Neural cell (in vitro differentiated cells): ENCODE measurements at regions not wholly inside any gene's neighbourhood (a gene's known extent, or its start where the extent isn't known, plus 50 kb on each side); places are given as distances from the start of the nearest gene placed in this dataset.

Experiments used
- H2AFZ ChIP-seq: fragments of 200-600, 300-800 bp; sonication (generic), shearing (Covaris generic); 2 replicates; pipeline ENCODE4 v1.6.0; 2014; ENCODE audit warnings: low read depth, mild to moderate bottlenecking, antibody characterized with exemption, low read length, moderate library complexity
- H3F3A ChIP-seq: fragments of 200-600 bp; shearing (Covaris generic); 2 replicates; pipeline ENCODE4 v1.6.1; 2016; ENCODE audit warnings: mild to moderate bottlenecking, moderate library complexity, mixed read lengths, antibody characterized with exemption, low read length; ENCODE audit not compliant: insufficient read depth, poor library complexity, severe bottlenecking
- H3K27ac ChIP-seq: fragments of 200-600, 300-800 bp; sonication (generic), shearing (Covaris generic); 2 replicates; pipeline ENCODE4 v1.5.1; 2014; ENCODE audit warnings: mild to moderate bottlenecking, low read length, moderate library complexity
- H3K27me3 ChIP-seq: fragments of 300-800, 200-600 bp; sonication (generic), shearing (Covaris generic); 2 replicates; pipeline ENCODE4 v1.6.0; 2014; ENCODE audit warnings: mild to moderate bottlenecking, low read depth, low read length, moderate library complexity; ENCODE audit not compliant: insufficient read depth
- H3K36me3 ChIP-seq: fragments of 300-800, 200-600 bp; sonication (generic), shearing (Covaris generic); 2 replicates; pipeline ENCODE4 v1.5.1; 2014; ENCODE audit warnings: mild to moderate bottlenecking, antibody characterized with exemption, low read length, moderate library complexity; ENCODE audit not compliant: insufficient read depth
- H3K4me2 ChIP-seq: fragments of 300-800, 200-600 bp; sonication (generic), shearing (Covaris generic); 2 replicates; pipeline ENCODE4 v1.6.0; 2014; ENCODE audit warnings: mild to moderate bottlenecking, low read length
- H3K4me3 ChIP-seq: fragments of 300-800, 200-600 bp; sonication (generic), shearing (Covaris generic); 2 replicates; pipeline ENCODE4 v1.5.1; 2014; ENCODE audit warnings: mild to moderate bottlenecking, low read length, moderate library complexity
- H3K79me2 ChIP-seq: fragments of 200-600 bp; shearing (Covaris generic); replicated peaks from 2 replicates; pipeline ENCODE4 v1.6.0; 2014; ENCODE audit warnings: mild to moderate bottlenecking, low read length, moderate library complexity; ENCODE audit not compliant: insufficient read depth
- H3K9ac ChIP-seq: fragments of 300-800, 200-600 bp; sonication (generic), shearing (Covaris generic); 2 replicates; pipeline ENCODE4 v1.6.1; 2016; ENCODE audit warnings: mild to moderate bottlenecking, low read length, mixed read lengths
- H3K9me2 ChIP-seq: fragments of 200-600 bp; shearing (Covaris generic); 2 replicates; pipeline ENCODE4 v1.6.1; 2016; ENCODE audit warnings: mild to moderate bottlenecking, low read length, mixed read lengths; ENCODE audit not compliant: insufficient read depth
- H3K9me3 ChIP-seq: fragments of 200-600, 300-800 bp; sonication (generic), shearing (Covaris generic); 2 replicates; pipeline ENCODE4 v1.6.1; 2016; ENCODE audit warnings: mild to moderate bottlenecking, mixed run types, low read length, moderate library complexity, mixed read lengths
- H4K20me1 ChIP-seq: fragments of 200-600 bp; shearing (Covaris generic); 2 replicates; pipeline ENCODE4 v1.6.1; 2016; ENCODE audit warnings: mild to moderate bottlenecking, mixed run types; ENCODE audit not compliant: insufficient read depth
- EP300 ChIP-seq: fragments of 450-650 bp; conservative IDR thresholded peaks from 2 replicates; pipeline ENCODE4 v1.6.1; 2014; ENCODE audit warnings: antibody characterized with exemption, mild to moderate bottlenecking, moderate library complexity; ENCODE audit not compliant: poor library complexity, severe bottlenecking
- EZH2 ChIP-seq: fragments of 200-600, 300-800 bp; shearing (Covaris generic), sonication (generic); IDR thresholded peaks from 2 replicates; pipeline ENCODE4 v1.6.1; 2014; ENCODE audit warnings: antibody characterized with exemption, low read length, borderline replicate concordance, mild to moderate bottlenecking; ENCODE audit not compliant: insufficient read depth, poor library complexity, severe bottlenecking
- MXI1 ChIP-seq: fragments of 450-650 bp; conservative IDR thresholded peaks from 2 replicates; pipeline ENCODE4 v1.6.1; 2014; ENCODE audit warnings: antibody characterized with exemption, mild to moderate bottlenecking; ENCODE audit not compliant: poor library complexity, severe bottlenecking
- POLR2AphosphoS5 ChIP-seq: IDR thresholded peaks from 2 replicates; pipeline ENCODE4 v1.6.1; 2012
- RAD21 ChIP-seq: fragments of 450-650 bp; conservative IDR thresholded peaks from 2 replicates; pipeline ENCODE4 v1.6.1; 2014; ENCODE audit warnings: antibody characterized with exemption, mild to moderate bottlenecking, moderate library complexity
- REST ChIP-seq: IDR thresholded peaks from 2 replicates; pipeline ENCODE4 v1.6.1; 2012; ENCODE audit warnings: borderline replicate concordance
- SMC3 ChIP-seq: fragments of 450-650 bp; conservative IDR thresholded peaks from 2 replicates; pipeline ENCODE4 v1.6.1; 2014; ENCODE audit warnings: antibody characterized with exemption, mild to moderate bottlenecking, moderate library complexity; ENCODE audit not compliant: poor library complexity
- TAF1 ChIP-seq: IDR thresholded peaks from 2 replicates; pipeline ENCODE4 v1.6.1; 2012; ENCODE audit warnings: low read depth
- TF ChIP-seq, protein P1 (sequence below): fragments of 450-650 bp; IDR thresholded peaks from 2 replicates; pipeline ENCODE4 v1.5.1; 2014; ENCODE audit warnings: antibody characterized with exemption, mild to moderate bottlenecking, moderate library complexity; ENCODE audit not compliant: poor library complexity, severe bottlenecking

- Histone ChIP-seq H3K79me2 (no peaks in the 10 kb centered on the region), H2AFZ (no peak overlapping the region)
Observed at GRCh38 chr16:7839568-7839967, 506.9 kb downstream of the RBFOX1 start.

DNA sequence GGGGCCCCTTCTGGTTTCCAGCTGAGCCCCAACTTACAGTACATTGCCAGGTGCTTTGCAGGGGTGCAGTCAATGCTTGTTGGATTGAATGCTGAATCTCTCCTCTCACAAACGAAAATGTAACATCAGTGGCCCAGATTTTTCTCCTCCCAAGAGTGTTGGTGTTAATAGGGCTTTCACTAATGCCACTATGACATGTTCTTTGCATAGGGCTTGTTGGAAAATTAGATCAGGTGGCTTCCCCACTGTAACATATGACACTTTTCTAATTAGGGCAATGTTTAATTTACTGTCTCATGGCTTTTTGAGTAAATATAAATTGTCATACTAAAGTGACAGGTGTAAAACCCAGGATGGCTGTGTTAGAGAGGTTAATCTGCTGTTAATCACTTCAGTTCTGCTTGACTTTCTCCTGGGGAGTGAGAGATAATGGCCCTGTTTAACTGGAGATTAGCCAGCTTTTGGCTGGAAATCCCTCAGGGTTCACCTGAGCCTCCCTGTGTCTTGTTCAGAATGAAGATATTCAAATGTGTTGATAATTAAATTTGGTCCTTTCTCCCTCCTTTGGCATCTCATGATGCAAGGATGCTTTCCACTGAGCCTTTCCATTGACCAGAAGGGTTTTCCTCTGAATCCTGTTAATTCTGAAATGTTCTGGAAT is 502.3 kb downstream of the RBFOX1 start:
- H4K20me1 ChIP-seq, result no peaks in the 10 kb centered on the region
- TF ChIP-seq, protein P1, sequence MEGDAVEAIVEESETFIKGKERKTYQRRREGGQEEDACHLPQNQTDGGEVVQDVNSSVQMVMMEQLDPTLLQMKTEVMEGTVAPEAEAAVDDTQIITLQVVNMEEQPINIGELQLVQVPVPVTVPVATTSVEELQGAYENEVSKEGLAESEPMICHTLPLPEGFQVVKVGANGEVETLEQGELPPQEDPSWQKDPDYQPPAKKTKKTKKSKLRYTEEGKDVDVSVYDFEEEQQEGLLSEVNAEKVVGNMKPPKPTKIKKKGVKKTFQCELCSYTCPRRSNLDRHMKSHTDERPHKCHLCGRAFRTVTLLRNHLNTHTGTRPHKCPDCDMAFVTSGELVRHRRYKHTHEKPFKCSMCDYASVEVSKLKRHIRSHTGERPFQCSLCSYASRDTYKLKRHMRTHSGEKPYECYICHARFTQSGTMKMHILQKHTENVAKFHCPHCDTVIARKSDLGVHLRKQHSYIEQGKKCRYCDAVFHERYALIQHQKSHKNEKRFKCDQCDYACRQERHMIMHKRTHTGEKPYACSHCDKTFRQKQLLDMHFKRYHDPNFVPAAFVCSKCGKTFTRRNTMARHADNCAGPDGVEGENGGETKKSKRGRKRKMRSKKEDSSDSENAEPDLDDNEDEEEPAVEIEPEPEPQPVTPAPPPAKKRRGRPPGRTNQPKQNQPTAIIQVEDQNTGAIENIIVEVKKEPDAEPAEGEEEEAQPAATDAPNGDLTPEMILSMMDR, result no peak
- no peak overlapping the region for H3K4me3 ChIP-seq
- no peak overlapping the region for H2AFZ ChIP-seq
- H3K9me3 ChIP-seq, result no peaks in the 10 kb centered on the region
- H3F3A ChIP-seq, result no peaks in the 10 kb centered on the region
- no peak overlapping the region for H3K27ac ChIP-seq
- H3K9me2 ChIP-seq, result no peaks in the 10 kb centered on the region
- no peaks in the 10 kb centered on the region for H3K79me2 ChIP-seq
- no peak overlapping the region for H3K9ac ChIP-seq
- H3K27me3 ChIP-seq, result no peaks in the 10 kb centered on the region
- no peaks in the 10 kb centered on the region for H3K36me3 ChIP-seq
- no peak overlapping the region for H3K4me2 ChIP-seq

More at GRCh38 chr16:7839568-7839967, 506.9 kb downstream of the RBFOX1 start:
- Histone ChIP-seq H4K20me1 (no peaks in the 10 kb centered on the region), H3K9me3 (no peaks in the 10 kb centered on the region), H3K4me3 (no peak overlapping the region), H3K9me2 (no peaks in the 10 kb centered on the region), H3K9ac (no peak overlapping the region), H3K36me3 (no peaks in the 10 kb centered on the region), H3F3A (no peaks in the 10 kb centered on the region), H3K27ac (no peak overlapping the region), H3K27me3 (no peaks in the 10 kb centered on the region), H3K4me2 (no peak overlapping the region)
- TF ChIP-seq EP300, result no peak
- TF ChIP-seq RAD21, result no peak
- no peak for TF ChIP-seq REST
- TF ChIP-seq EZH2, result no peak
- TF ChIP-seq, protein P1, result no peak
- TF ChIP-seq TAF1, result no peak
- no peak for TF ChIP-seq MXI1
- no peak for TF ChIP-seq POLR2AphosphoS5
- no peak for TF ChIP-seq SMC3
